Activated CD8-positive, alpha-beta memory T cell treated with anti-CD3 and anti-CD28 coated beads, Interleukin-2, amount 10 ng/mL, durations not matched to agents 7 days and 5 days (primary cell): ENCODE measurements at regions not wholly inside any gene's neighbourhood (a gene's known extent, or its start where the extent isn't known, plus 50 kb on each side); places are given as distances from the start of the nearest gene placed in this dataset.

Experiments used
- ATAC-seq: fragments of 150-1000 bp; cut with Tn5 transposase; one replicate; pipeline ENCODE4 v1.10.0; 2021; ENCODE audit warnings: moderate library complexity
- CTCF ChIA-PET: fragments of 350-600 bp; sonication (Branson Sonifier 250); formaldehyde crosslinking; loops from one replicate; lab custom pipeline; 2021; ENCODE audit warnings: antibody characterized with exemption; lab: Charles Lee
- DNase-seq: peaks from one replicate; pipeline ENCODE4 v3.0.0-alpha.2; 2020
- H3K27ac Mint-ChIP-seq: one replicate; pipeline ENCODE4 v1.8.0; 2021; ENCODE audit warnings: mild to moderate bottlenecking, mixed read lengths
- H3K27me3 Mint-ChIP-seq: one replicate; pipeline ENCODE4 v1.8.0; 2021; ENCODE audit warnings: mixed read lengths
- H3K36me3 Mint-ChIP-seq: one replicate; pipeline ENCODE4 v1.8.0; 2021; ENCODE audit warnings: mild to moderate bottlenecking, mixed read lengths
- H3K4me1 Mint-ChIP-seq: one replicate; pipeline ENCODE4 v1.8.0; 2021; ENCODE audit warnings: mixed read lengths
- H3K4me3 Mint-ChIP-seq: one replicate; pipeline ENCODE4 v1.8.0; 2021; ENCODE audit warnings: mild to moderate bottlenecking, moderate library complexity, mixed read lengths
- H3K9me3 Mint-ChIP-seq: one replicate; pipeline ENCODE4 v1.8.0; 2022; ENCODE audit warnings: low read depth, mixed read lengths

DNA sequence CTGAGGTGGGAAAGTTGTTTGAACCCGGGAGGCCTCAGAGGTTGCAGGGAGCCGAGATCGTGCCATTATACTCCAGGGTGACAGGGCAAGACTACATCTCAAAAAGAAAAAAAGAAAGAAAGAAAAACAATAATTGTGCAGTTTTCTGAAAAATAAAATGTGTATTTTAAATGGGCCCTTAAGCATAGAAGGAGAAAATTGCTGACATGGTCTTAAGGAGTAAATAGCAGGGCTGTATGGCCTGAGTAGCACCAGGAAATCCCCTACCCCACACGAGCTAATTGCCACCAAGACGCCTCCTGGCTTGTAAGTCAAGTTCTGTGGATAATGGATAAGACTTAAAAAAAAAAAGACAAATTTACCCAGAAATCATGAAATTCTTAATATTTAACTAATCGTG is 271.4 kb upstream of the NCKAP5 start:
- CTCF ChIA-PET, result no interaction called here
- Mint-ChIP-seq H3K4me3 (no peak overlapping the region), H3K4me1 (no peaks in the 10 kb centered on the region), H3K27me3 (no peaks in the 10 kb centered on the region), H3K9me3 (no peaks in the 10 kb centered on the region), H3K27ac (no peak overlapping the region), H3K36me3 (no peaks in the 10 kb centered on the region)
- DNase-seq, result no peak
- no peak for ATAC-seq

GRCh38 chr2:133840761-133841160 is 272.5 kb upstream of the NCKAP5 start:
- no peak overlapping the region for H3K4me3 Mint-ChIP-seq
- H3K27me3 Mint-ChIP-seq, result peaks cover 5% of the 10 kb centered on the region
- H3K27ac Mint-ChIP-seq, result no peak overlapping the region
- CTCF ChIA-PET, result no interaction called here
- DNase-seq, result no peak
- H3K4me1 Mint-ChIP-seq, result no peaks in the 10 kb centered on the region
- ATAC-seq, result no peak
- H3K36me3 Mint-ChIP-seq, result no peaks in the 10 kb centered on the region
- H3K9me3 Mint-ChIP-seq, result no peaks in the 10 kb centered on the region

- no peaks in the 10 kb centered on the region for H3K9me3 Mint-ChIP-seq
- H3K27me3 Mint-ChIP-seq, result peaks cover 13% of the 10 kb centered on the region
- DNase-seq (no peak), ATAC-seq (no peak)
- no peak overlapping the region for H3K27ac Mint-ChIP-seq
- no peak overlapping the region for H3K4me3 Mint-ChIP-seq
- CTCF ChIA-PET, result interaction anchor here (1.5 kb wide), 1 partner anchor 1295 kb away, joined by 4 read pairs; no protein-coding TSS in a partner anchor
- H3K4me1 Mint-ChIP-seq, result no peaks in the 10 kb centered on the region
- no peaks in the 10 kb centered on the region for H3K36me3 Mint-ChIP-seq
Measured at GRCh38 chr2:133841900-133842299, 273.6 kb upstream of the NCKAP5 start.

DNA sequence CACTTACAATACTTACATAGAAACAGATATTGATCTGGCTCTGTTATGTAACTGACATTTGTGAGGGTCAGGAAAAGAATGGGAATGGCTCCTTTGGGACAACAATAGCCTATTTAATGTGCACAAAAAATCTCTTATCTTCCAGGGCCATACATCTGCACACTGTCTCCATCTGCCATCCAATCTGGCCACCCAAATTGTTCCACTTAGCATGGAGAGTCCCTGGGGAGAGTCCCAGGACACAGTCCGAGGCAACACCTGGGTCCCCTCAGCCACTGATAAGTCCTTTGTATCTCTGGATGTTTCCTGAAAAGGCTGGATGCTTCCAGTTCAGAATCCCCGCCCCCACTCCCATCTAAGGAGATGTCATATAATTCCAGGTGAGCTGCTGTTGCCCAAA is 274.2 kb upstream of the NCKAP5 start:
- H3K36me3 Mint-ChIP-seq, result no peaks in the 10 kb centered on the region
- ATAC-seq, result no peak
- no peak for DNase-seq
- H3K4me1 Mint-ChIP-seq, result no peaks in the 10 kb centered on the region
- H3K4me3 Mint-ChIP-seq, result no peak overlapping the region
- CTCF ChIA-PET, result interaction anchor here (1.5 kb wide), 1 partner anchor 1295 kb away, joined by 4 read pairs; no protein-coding TSS in a partner anchor
- H3K27me3 Mint-ChIP-seq, result peaks cover 16% of the 10 kb centered on the region
- H3K27ac Mint-ChIP-seq, result no peak overlapping the region
- H3K9me3 Mint-ChIP-seq, result no peaks in the 10 kb centered on the region

DNA sequence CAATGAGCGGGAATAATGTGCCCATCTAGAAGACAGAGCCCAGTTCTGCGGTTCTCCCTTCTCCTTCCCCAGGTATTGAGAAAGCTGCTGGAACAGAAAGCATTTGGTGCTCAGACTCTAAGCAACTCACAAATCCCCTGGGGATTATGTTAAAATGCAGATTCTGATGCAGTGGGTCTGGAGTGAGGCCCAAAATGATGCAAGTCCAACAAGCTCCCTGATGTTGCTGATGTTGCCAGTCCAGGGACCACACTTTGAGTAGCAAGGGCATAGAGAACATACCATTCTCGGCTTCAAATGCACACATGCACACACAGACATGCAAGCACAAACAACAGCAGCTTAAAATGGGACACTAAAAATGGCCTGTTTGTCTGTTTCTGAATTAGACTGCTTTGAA is 274.8 kb upstream of the NCKAP5 start:
- H3K27ac Mint-ChIP-seq, result no peak overlapping the region
- DNase-seq, result no peak
- no peaks in the 10 kb centered on the region for H3K4me1 Mint-ChIP-seq
- CTCF ChIA-PET, result interaction anchor here (1.4 to 1.5 kb wide), 2 partner anchors 11 to 1296 kb away, joined by 3 to 4 read pairs; no protein-coding TSS in a partner anchor
- H3K9me3 Mint-ChIP-seq, result no peaks in the 10 kb centered on the region
- no peak for ATAC-seq
- no peaks in the 10 kb centered on the region for H3K36me3 Mint-ChIP-seq
- H3K4me3 Mint-ChIP-seq, result no peak overlapping the region
- H3K27me3 Mint-ChIP-seq, result peaks cover 21% of the 10 kb centered on the region

DNA sequence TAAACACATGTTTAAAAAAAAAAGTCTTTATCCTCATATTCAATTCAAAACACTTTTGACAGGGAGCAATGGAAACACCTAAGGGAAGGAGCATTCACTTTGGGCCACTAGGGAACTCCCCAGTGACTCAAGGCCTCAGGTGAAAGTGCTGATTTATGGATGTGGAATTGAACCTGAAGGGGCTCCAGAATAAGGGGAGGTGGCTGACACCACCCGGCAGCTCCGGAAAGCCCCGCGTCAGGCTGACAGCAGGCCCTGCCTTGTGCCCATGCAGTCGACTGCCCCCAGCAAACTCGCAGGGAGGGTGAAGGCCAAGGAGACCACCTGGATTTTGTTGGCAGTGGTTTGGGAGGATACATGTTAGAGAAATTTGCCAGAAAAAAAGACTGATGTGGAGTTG is 275.3 kb upstream of the NCKAP5 start:
- CTCF ChIA-PET, result interaction anchor here (1.3 to 1.5 kb wide), 6 partner anchors 12 to 1296 kb away, joined by 3 to 7 read pairs (median 4); no protein-coding TSS in a partner anchor
- Mint-ChIP-seq H3K9me3 (no peaks in the 10 kb centered on the region), H3K27ac (no peak overlapping the region), H3K27me3 (peaks cover 21% of the 10 kb centered on the region), H3K4me1 (no peaks in the 10 kb centered on the region), H3K4me3 (no peak overlapping the region), H3K36me3 (no peaks in the 10 kb centered on the region)
- ATAC-seq (no peak), DNase-seq (no peak)

- H3K27ac Mint-ChIP-seq, result no peak overlapping the region
- H3K9me3 Mint-ChIP-seq, result no peaks in the 10 kb centered on the region
- H3K27me3 Mint-ChIP-seq, result peaks cover 21% of the 10 kb centered on the region
- H3K4me1 Mint-ChIP-seq, result no peaks in the 10 kb centered on the region
- H3K36me3 Mint-ChIP-seq, result no peaks in the 10 kb centered on the region
- ATAC-seq, result peak; percentile 53
- H3K4me3 Mint-ChIP-seq, result no peak overlapping the region
- peak; percentile 62 for DNase-seq
- CTCF ChIA-PET, result interaction anchor here (0.9 to 1.5 kb wide), 12 partner anchors 9 to 1297 kb away, joined by 3 to 7 read pairs (median 3); no protein-coding TSS in a partner anchor
Measured at GRCh38 chr2:133844214-133844892, 276.1 kb upstream of the NCKAP5 start.

DNA sequence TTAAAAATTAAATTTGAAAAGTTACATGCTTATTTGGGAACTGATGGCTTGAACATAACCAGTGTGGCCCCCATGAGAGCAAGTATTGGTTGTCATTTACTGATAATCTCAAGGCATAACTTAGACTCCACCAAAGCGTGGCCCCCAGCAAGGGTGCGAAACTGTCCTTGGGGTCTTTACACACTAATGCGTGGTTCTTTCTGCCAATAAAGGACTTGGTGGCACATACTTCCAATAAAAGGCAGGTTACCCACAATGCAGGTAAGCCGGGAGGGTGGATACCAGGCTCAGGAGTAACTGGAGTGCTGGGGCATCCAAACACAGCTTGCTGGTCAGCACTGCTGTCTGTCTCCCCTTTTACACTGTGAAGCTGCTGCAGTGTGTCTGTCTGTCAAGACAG is 278.2 kb upstream of the NCKAP5 start:
- no peaks in the 10 kb centered on the region for H3K9me3 Mint-ChIP-seq
- H3K4me3 Mint-ChIP-seq, result no peak overlapping the region
- DNase-seq (no peak), ATAC-seq (no peak)
- H3K4me1 Mint-ChIP-seq, result no peaks in the 10 kb centered on the region
- H3K27me3 Mint-ChIP-seq, result peaks cover 26% of the 10 kb centered on the region
- no peaks in the 10 kb centered on the region for H3K36me3 Mint-ChIP-seq
- no peak overlapping the region for H3K27ac Mint-ChIP-seq
- CTCF ChIA-PET, result no interaction called here

DNA sequence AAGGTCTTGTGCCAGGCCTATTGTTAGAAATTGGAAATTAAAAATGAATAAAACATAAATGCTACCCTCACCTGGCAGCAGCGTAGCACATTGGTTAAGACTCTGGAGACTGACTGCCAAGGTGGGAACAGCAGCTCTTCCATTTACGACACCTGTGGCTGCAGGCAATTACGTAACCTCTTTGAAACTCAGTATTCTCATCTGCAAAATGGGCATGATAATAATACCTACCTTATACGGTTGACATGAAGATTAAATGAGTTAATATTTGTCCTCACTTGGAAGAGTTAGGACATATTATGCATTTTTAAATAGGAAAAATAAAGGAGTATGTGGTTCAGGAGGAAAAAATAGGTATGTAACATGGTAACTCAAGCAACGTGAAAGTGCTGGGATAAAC is 279.3 kb upstream of the NCKAP5 start:
- Mint-ChIP-seq H3K4me1 (no peaks in the 10 kb centered on the region), H3K27ac (no peak overlapping the region), H3K27me3 (peaks cover 26% of the 10 kb centered on the region), H3K4me3 (no peak overlapping the region), H3K9me3 (no peaks in the 10 kb centered on the region), H3K36me3 (no peaks in the 10 kb centered on the region)
- DNase-seq (no peak), ATAC-seq (no peak)
- CTCF ChIA-PET, result no interaction called here

- H3K4me1 Mint-ChIP-seq, result no peaks in the 10 kb centered on the region
- H3K36me3 Mint-ChIP-seq, result no peaks in the 10 kb centered on the region
- DNase-seq, result no peak
- no peak overlapping the region for H3K4me3 Mint-ChIP-seq
- H3K27ac Mint-ChIP-seq, result no peak overlapping the region
- peaks cover 26% of the 10 kb centered on the region for H3K27me3 Mint-ChIP-seq
- no peaks in the 10 kb centered on the region for H3K9me3 Mint-ChIP-seq
- CTCF ChIA-PET, result no interaction called here
- no peak for ATAC-seq
Measured at GRCh38 chr2:133848111-133848649, 279.9 kb upstream of the NCKAP5 start.

DNA sequence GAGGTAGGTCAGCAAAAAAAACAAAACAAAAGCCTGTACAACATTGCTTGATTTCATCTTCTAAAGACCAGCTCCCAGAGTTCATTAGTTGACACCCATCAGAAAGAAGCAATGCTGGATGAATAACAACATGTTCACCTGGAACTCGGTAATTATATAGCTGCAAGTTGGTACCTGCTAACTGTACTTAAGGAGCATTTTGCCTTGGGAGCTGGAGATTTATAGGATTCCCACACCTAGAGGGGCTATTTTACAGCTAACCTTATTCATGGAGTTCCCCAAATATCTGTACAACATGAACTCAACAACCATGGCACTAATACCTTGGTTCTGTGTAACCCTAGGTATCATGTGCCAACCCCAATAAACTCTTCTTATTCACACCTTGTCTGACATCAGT is 281.1 kb upstream of the NCKAP5 start:
- peaks cover 26% of the 10 kb centered on the region for H3K27me3 Mint-ChIP-seq
- H3K36me3 Mint-ChIP-seq, result no peaks in the 10 kb centered on the region
- no peak for ATAC-seq
- H3K4me1 Mint-ChIP-seq, result no peaks in the 10 kb centered on the region
- DNase-seq, result no peak
- H3K4me3 Mint-ChIP-seq, result no peak overlapping the region
- no peak overlapping the region for H3K27ac Mint-ChIP-seq
- CTCF ChIA-PET, result no interaction called here
- no peaks in the 10 kb centered on the region for H3K9me3 Mint-ChIP-seq

GRCh38 chr2:133854603-133855200 is 286.4 kb upstream of the NCKAP5 start:
- Mint-ChIP-seq H3K4me3 (no peak overlapping the region), H3K27me3 (peaks cover 4% of the 10 kb centered on the region), H3K36me3 (no peaks in the 10 kb centered on the region), H3K27ac (no peak overlapping the region), H3K4me1 (no peaks in the 10 kb centered on the region), H3K9me3 (no peaks in the 10 kb centered on the region)
- no peak for DNase-seq
- no peak for ATAC-seq
- CTCF ChIA-PET, result interaction anchor here (1.4 kb wide), 1 partner anchor 11 kb away, joined by 5 read pairs; no protein-coding TSS in a partner anchor

GRCh38 chr2:133855526-133855925 is 287.3 kb upstream of the NCKAP5 start:
- DNase-seq (no peak), ATAC-seq (no peak)
- CTCF ChIA-PET, result interaction anchor here (1.4 kb wide), 1 partner anchor 11 kb away, joined by 5 read pairs; no protein-coding TSS in a partner anchor
- H3K27ac Mint-ChIP-seq, result no peak overlapping the region
- no peaks in the 10 kb centered on the region for H3K36me3 Mint-ChIP-seq
- no peaks in the 10 kb centered on the region for H3K9me3 Mint-ChIP-seq
- H3K4me1 Mint-ChIP-seq, result no peaks in the 10 kb centered on the region
- no peak overlapping the region for H3K4me3 Mint-ChIP-seq
- H3K27me3 Mint-ChIP-seq, result no peaks in the 10 kb centered on the region

DNA sequence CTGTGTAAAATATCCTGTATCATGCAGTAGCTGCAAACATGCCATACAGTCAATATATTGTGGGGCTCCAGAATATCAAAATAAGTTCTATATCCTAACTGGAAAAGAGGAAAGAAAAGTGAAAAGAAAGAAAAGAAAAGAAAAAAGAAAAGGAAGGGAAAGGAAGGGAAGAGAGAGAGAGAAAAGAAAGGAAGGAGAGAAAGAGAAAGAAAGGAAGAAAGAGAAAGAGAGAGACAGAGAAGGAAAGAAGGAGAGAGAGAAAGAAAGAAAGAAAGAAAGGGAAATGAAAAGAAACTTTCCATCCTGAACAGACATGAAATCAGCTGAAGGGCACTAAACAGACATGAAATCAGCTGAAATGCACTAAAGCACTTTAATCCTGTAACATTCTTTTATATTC is 288.4 kb upstream of the NCKAP5 start:
- no peak for DNase-seq
- CTCF ChIA-PET, result no interaction called here
- Mint-ChIP-seq H3K36me3 (no peaks in the 10 kb centered on the region), H3K27me3 (no peaks in the 10 kb centered on the region), H3K4me3 (no peak overlapping the region), H3K9me3 (no peaks in the 10 kb centered on the region), H3K27ac (no peak overlapping the region), H3K4me1 (no peaks in the 10 kb centered on the region)
- no peak for ATAC-seq
